Breast epithelium (tissue), 4 donors: ENCODE measurements at regions not wholly inside any gene's neighbourhood (a gene's known extent, or its start where the extent isn't known, plus 50 kb on each side); places are given as distances from the start of the nearest gene placed in this dataset.

Experiments used
- DNase-seq, 2 donors: peaks; one replicate each; pipeline ENCODE4 v3.0.0-alpha.2; 2019; ENCODE audit warnings: low spot score in 2 of 2
- H3K27ac ChIP-seq, 2 donors: fragments of 200-600 bp; sonication (generic) in 1 of 2; one replicate each; pipeline ENCODE4 v1.5.1; 2016 to 2019; ENCODE audit warnings: mild to moderate bottlenecking in 1 of 2
- H3K27me3 ChIP-seq, 2 donors: fragments of 200-600 bp; sonication (generic) in 1 of 2; one replicate each; pipeline versions ENCODE4 v1.5.1 to v1.6.0; 2017 to 2019; ENCODE audit warnings: control low read depth in 1 of 2, mild to moderate bottlenecking in 1 of 2
- H3K36me3 ChIP-seq: fragments of 200-600 bp; one replicate; pipeline ENCODE4 v1.5.1; 2019
- H3K4me1 ChIP-seq, 2 donors: fragments of 200-600 bp; sonication (generic); one replicate each; pipeline ENCODE4 v1.5.1; 2016 to 2019; ENCODE audit warnings: control low read depth in 1 of 2
- H3K4me3 ChIP-seq, 3 donors: fragments of 200-600 bp; sonication (generic); 1 replicate in 2 of 3; 2 replicates in 1 of 3; pipeline ENCODE4 v1.5.1; 2016 to 2019; ENCODE audit warnings: mild to moderate bottlenecking in 3 of 3, moderate library complexity in 2 of 3
- H3K9me3 ChIP-seq, 2 donors: fragments of 200-600 bp; sonication (generic) in 1 of 2; one replicate each; pipeline ENCODE4 v1.5.1; 2016 to 2019; ENCODE audit warnings: control low read depth in 1 of 2
- POLR2A ChIP-seq: fragments of 450-650 bp; IDR thresholded peaks from one replicate; pipeline ENCODE4 v1.6.1; 2016; ENCODE audit warnings: antibody characterized with exemption, mild to moderate bottlenecking, moderate library complexity
- POLR2AphosphoS5 ChIP-seq, 3 donors: sonication (generic); formaldehyde crosslinking; IDR thresholded peaks; one replicate each; pipeline ENCODE4 v1.6.1; 2017; ENCODE audit warnings: antibody characterized with exemption in 3 of 3
- intact Hi-C: fragments of 100-400 bp; cut with DNase I; formaldehyde crosslinking; loops from one replicate; pipeline ENCODE4 v1.15.1; 2023; ENCODE audit warnings: low total_unique reads
- TF ChIP-seq, protein P1 (sequence below), 3 donors: fragments of 450-650 bp; IDR thresholded peaks; one replicate each; pipeline ENCODE4 v1.5.1; 2016 to 2017; ENCODE audit warnings: antibody characterized with exemption in 3 of 3, mild to moderate bottlenecking in 3 of 3, moderate library complexity in 3 of 3

- no peak overlapping the region for H3K4me3 ChIP-seq
- no peak overlapping the region for H3K27ac ChIP-seq
- no peaks in the 10 kb centered on the region for H3K27me3 ChIP-seq
- H3K4me1 ChIP-seq, result no peaks in the 10 kb centered on the region
- no peaks in the 10 kb centered on the region for H3K9me3 ChIP-seq
- intact Hi-C loops, result loop anchor here (5.0 kb wide), 1 partner anchor 1316 kb away; no protein-coding TSS in a partner anchor
- DNase-seq, result no peak
- H3K36me3 ChIP-seq, result no peaks in the 10 kb centered on the region
- TF ChIP-seq POLR2A (no peak), POLR2AphosphoS5 (IDR thresholded peaks at IDR 0.05) (no peak)
- TF ChIP-seq, protein P1, sequence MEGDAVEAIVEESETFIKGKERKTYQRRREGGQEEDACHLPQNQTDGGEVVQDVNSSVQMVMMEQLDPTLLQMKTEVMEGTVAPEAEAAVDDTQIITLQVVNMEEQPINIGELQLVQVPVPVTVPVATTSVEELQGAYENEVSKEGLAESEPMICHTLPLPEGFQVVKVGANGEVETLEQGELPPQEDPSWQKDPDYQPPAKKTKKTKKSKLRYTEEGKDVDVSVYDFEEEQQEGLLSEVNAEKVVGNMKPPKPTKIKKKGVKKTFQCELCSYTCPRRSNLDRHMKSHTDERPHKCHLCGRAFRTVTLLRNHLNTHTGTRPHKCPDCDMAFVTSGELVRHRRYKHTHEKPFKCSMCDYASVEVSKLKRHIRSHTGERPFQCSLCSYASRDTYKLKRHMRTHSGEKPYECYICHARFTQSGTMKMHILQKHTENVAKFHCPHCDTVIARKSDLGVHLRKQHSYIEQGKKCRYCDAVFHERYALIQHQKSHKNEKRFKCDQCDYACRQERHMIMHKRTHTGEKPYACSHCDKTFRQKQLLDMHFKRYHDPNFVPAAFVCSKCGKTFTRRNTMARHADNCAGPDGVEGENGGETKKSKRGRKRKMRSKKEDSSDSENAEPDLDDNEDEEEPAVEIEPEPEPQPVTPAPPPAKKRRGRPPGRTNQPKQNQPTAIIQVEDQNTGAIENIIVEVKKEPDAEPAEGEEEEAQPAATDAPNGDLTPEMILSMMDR (IDR thresholded peaks at IDR 0.05), result no peak
Observed at GRCh38 chr5:145558288-145558687, 276.9 kb downstream of the PRELID2 start.

GRCh38 chr5:145557345-145557744 is 277.8 kb downstream of the PRELID2 start:
- intact Hi-C loops, result loop anchor here (5.0 kb wide), 1 partner anchor 1315 kb away; no protein-coding TSS in a partner anchor
- Histone ChIP-seq H3K36me3 (no peaks in the 10 kb centered on the region), H3K27ac (no peak overlapping the region), H3K27me3 (no peaks in the 10 kb centered on the region), H3K4me1 (no peaks in the 10 kb centered on the region), H3K4me3 (no peak overlapping the region), H3K9me3 (no peaks in the 10 kb centered on the region)
- TF ChIP-seq POLR2A (no peak), POLR2AphosphoS5 (IDR thresholded peaks at IDR 0.05) (no peak)
- TF ChIP-seq, protein P1 (IDR thresholded peaks at IDR 0.05), result no peak
- no peak for DNase-seq

- intact Hi-C loops, result loop anchor here (5.0 kb wide), 1 partner anchor 1472 kb away; no protein-coding TSS in a partner anchor
- TF ChIP-seq POLR2AphosphoS5 (IDR thresholded peaks at IDR 0.05) (no peak), POLR2A (no peak)
- TF ChIP-seq, protein P1 (IDR thresholded peaks at IDR 0.05), result no peak
- no peak for DNase-seq
Observed at GRCh38 chr5:145554399-145554798, 280.7 kb downstream of the PRELID2 start.

GRCh38 chr5:145553177-145553576 is 282.0 kb downstream of the PRELID2 start:
- TF ChIP-seq POLR2AphosphoS5 (IDR thresholded peaks at IDR 0.05), result no peak
- TF ChIP-seq POLR2A, result no peak
- TF ChIP-seq, protein P1 (IDR thresholded peaks at IDR 0.05), result no peak
- Histone ChIP-seq H3K27me3 (no peaks in the 10 kb centered on the region), H3K27ac (no peak overlapping the region), H3K4me1 (no peaks in the 10 kb centered on the region), H3K4me3 (no peak overlapping the region), H3K9me3 (no peaks in the 10 kb centered on the region), H3K36me3 (no peaks in the 10 kb centered on the region)
- intact Hi-C loops, result loop anchor here (5.0 kb wide), 1 partner anchor 1471 kb away; no protein-coding TSS in a partner anchor
- DNase-seq, result no peak

More at GRCh38 chr5:145554399-145554798, 280.7 kb downstream of the PRELID2 start:
- Histone ChIP-seq H3K27me3 (no peaks in the 10 kb centered on the region), H3K27ac (no peak overlapping the region), H3K4me3 (no peak overlapping the region), H3K9me3 (no peaks in the 10 kb centered on the region), H3K36me3 (no peaks in the 10 kb centered on the region), H3K4me1 (no peaks in the 10 kb centered on the region)

DNA sequence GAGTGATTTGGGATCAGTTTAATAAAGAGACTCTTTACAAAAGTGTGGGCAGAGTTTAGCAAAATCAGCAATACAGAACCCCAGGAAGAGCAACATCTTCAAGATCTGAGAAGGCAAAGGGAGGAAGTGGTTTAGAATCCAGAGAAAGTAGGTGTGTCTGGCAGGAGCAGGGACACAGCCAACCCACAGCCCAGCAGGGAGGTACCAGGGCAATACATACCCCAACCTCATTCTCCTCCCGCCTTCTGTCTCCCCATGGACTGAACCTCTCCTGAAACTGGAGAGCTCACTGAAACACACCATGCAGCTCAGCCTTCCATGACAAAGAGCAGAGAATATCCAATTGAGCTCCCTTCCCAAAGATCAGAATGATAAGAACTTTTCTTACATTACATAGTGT is 283.4 kb downstream of the PRELID2 start:
- Histone ChIP-seq H3K4me1 (no peaks in the 10 kb centered on the region), H3K4me3 (no peak overlapping the region), H3K27me3 (no peaks in the 10 kb centered on the region), H3K9me3 (no peaks in the 10 kb centered on the region), H3K36me3 (no peaks in the 10 kb centered on the region), H3K27ac (no peak overlapping the region)
- TF ChIP-seq POLR2AphosphoS5 (IDR thresholded peaks at IDR 0.05) (no peak), POLR2A (no peak)
- TF ChIP-seq, protein P1 (IDR thresholded peaks at IDR 0.05), result no peak
- DNase-seq, result no peak
- intact Hi-C loops, result loop anchor here (5.0 kb wide), 1 partner anchor 1469 kb away; no protein-coding TSS in a partner anchor
